ENCODE measurements at regions not wholly inside any gene's neighbourhood (a gene's known extent, or its start where the extent isn't known, plus 50 kb on each side); places are given as distances from the start of the nearest gene placed in this dataset.

DNA sequence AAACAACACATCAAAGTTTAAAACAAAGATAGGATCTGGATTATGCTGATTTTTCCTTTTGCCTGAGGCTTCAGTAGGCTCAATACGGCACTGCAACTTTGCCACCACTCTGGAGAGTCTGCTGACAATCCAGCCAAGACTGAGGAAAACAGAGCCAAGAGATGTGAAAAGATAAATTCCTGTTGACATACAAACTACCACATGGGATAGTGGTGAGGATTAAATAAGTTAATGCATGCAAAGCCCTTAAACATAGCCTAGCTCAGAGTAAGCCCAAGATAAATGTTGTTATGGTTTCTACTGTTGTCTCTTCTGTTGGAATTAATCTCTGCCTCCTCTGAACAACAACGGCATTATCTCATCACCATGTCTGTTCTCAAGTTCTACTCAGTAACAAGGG is 245.9 kb upstream of the LMCD1 start:
- Histone ChIP-seq H3K4me1 (no peaks in the 10 kb centered on the region), H3K27ac (no peak overlapping the region), H3K9me3 (peaks cover 0 to 3% (median 0%) of the 10 kb centered on the region in 4 donors), H3K36me3 (no peaks in the 10 kb centered on the region), H3K4me3 (no peak overlapping the region), H3K27me3 (no peaks in the 10 kb centered on the region)
- ATAC-seq (ENCODE audit: low FRiP score in 2 of 2) (no peak), DNase-seq (no peak)
- WGBS, 2 donors = 72 to 85% methylated on average over 2 of the region's 2 CpGs
- TF ChIP-seq, protein P1, sequence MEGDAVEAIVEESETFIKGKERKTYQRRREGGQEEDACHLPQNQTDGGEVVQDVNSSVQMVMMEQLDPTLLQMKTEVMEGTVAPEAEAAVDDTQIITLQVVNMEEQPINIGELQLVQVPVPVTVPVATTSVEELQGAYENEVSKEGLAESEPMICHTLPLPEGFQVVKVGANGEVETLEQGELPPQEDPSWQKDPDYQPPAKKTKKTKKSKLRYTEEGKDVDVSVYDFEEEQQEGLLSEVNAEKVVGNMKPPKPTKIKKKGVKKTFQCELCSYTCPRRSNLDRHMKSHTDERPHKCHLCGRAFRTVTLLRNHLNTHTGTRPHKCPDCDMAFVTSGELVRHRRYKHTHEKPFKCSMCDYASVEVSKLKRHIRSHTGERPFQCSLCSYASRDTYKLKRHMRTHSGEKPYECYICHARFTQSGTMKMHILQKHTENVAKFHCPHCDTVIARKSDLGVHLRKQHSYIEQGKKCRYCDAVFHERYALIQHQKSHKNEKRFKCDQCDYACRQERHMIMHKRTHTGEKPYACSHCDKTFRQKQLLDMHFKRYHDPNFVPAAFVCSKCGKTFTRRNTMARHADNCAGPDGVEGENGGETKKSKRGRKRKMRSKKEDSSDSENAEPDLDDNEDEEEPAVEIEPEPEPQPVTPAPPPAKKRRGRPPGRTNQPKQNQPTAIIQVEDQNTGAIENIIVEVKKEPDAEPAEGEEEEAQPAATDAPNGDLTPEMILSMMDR (IDR thresholded peaks at IDR 0.05) = no peak
- TF ChIP-seq POLR2AphosphoS5 (IDR thresholded peaks at IDR 0.05) (no peak), EP300 (IDR thresholded peaks at IDR 0.05) (no peak), POLR2A (IDR thresholded peaks at IDR 0.05) (no peak)

DNA sequence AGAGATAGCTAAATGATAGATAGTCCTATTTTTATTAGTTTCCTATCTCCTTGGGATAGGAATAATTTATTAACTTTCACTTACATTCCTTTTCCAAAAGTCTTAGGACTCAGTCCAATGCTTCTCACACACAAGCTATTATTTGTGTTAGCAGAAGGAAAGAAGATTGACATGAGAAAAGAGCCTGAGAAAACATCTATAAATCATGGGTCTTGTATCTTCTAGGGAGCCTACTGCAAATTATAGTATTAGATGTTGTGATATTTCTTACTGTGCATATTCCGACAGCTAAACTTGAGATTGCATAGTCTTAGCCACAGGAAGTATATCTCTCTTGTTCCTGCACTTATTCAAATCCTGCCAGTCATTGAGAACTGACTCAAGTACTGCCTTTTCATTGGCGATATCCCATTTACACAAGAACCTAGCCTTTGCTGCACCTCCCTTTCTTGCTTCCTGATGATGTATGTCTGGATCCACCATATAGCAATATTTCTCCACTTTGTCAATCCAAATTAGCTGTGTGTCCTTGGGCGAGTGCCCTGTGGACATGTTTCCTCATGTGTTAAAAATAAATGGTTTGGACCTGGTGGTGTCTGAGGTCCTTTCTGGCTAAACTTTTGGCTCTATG is 245.1 kb upstream of the LMCD1 start:
- Histone ChIP-seq H3K4me3 (no peak overlapping the region), H3K4me1 (no peaks in the 10 kb centered on the region), H3K36me3 (no peaks in the 10 kb centered on the region), H3K27me3 (no peaks in the 10 kb centered on the region), H3K9me3 (peaks cover 0 to 7% (median 0%) of the 10 kb centered on the region in 4 donors), H3K27ac (no peak overlapping the region)
- ATAC-seq (ENCODE audit: low FRiP score in 2 of 2) (no peak), DNase-seq (no peak)
- TF ChIP-seq EP300 (IDR thresholded peaks at IDR 0.05) = no peak
- no peak for TF ChIP-seq POLR2A (IDR thresholded peaks at IDR 0.05)
- TF ChIP-seq POLR2AphosphoS5 (IDR thresholded peaks at IDR 0.05) = no peak
- TF ChIP-seq, protein P1 (IDR thresholded peaks at IDR 0.05) = no peak
- WGBS, 2 donors = 75 to 82% methylated on average over 3 of the region's 3 CpGs

DNA sequence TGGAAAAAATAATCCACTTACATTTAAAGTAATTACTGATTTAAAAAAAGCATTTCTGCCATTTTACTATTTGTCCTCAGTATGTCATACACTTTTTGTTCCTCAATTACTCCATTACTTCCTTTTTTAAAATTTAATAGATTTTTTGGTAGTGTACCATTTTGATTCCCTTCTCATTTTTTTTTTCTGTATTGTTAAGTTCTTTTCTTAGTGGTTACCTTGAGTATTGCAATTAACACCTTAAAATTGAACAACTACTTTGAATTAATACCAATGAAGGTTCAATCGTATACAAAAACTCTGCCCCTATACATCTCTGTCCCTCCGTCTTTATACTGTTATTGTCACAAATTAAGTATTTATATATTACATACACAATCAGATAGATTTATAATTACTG is 240.6 kb upstream of the LMCD1 start:
- Histone ChIP-seq H3K4me1 (no peaks in the 10 kb centered on the region), H3K27ac (no peak overlapping the region), H3K4me3 (no peak overlapping the region), H3K36me3 (no peaks in the 10 kb centered on the region), H3K27me3 (no peaks in the 10 kb centered on the region), H3K9me3 (peaks cover 0 to 7% (median 0%) of the 10 kb centered on the region in 4 donors)
- TF ChIP-seq POLR2AphosphoS5 (IDR thresholded peaks at IDR 0.05) (no peak), EP300 (IDR thresholded peaks at IDR 0.05) (no peak), POLR2A (IDR thresholded peaks at IDR 0.05) (no peak)
- TF ChIP-seq, protein P1 (IDR thresholded peaks at IDR 0.05) = no peak
- WGBS, 2 donors = 77 to 90% methylated on average over 2 of the region's 2 CpGs
- ATAC-seq (ENCODE audit: low FRiP score in 2 of 2) (no peak), DNase-seq (no peak)

DNA sequence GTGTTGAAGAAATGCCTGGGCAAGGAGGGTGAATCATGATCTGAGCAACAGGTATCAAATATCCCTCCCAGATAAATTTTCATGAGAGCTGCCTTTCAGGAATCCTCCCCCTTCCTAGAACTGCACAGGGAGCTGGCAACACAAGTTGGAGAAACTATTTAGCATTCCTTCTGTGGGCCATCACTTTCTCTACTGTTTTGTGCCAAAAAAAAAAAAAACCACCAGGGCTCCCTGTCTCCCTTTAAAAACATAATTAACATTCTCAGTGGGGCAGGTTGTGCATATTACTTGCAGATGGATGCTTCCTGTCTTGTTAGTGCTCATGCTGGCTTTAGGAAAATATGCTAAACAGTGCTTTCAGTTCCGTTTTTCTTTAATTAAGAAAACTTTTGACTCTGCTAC is 234.9 kb upstream of the LMCD1 start:
- no peaks in the 10 kb centered on the region for H3K36me3 ChIP-seq
- H3K4me1 ChIP-seq = no peaks in the 10 kb centered on the region
- 55 to 59% methylated on average over 1 of the region's 1 CpG for WGBS, 2 donors
- no peaks in the 10 kb centered on the region for H3K9me3 ChIP-seq
- no peaks in the 10 kb centered on the region for H3K27me3 ChIP-seq
- DNase-seq (no peak), ATAC-seq (ENCODE audit: low FRiP score in 2 of 2) (no peak)
- no peak overlapping the region for H3K27ac ChIP-seq
- TF ChIP-seq POLR2A (IDR thresholded peaks at IDR 0.05) (no peak), EP300 (IDR thresholded peaks at IDR 0.05) (no peak), POLR2AphosphoS5 (IDR thresholded peaks at IDR 0.05) (no peak)
- TF ChIP-seq, protein P1 (IDR thresholded peaks at IDR 0.05) = no peak
- H3K4me3 ChIP-seq = no peak overlapping the region

DNA sequence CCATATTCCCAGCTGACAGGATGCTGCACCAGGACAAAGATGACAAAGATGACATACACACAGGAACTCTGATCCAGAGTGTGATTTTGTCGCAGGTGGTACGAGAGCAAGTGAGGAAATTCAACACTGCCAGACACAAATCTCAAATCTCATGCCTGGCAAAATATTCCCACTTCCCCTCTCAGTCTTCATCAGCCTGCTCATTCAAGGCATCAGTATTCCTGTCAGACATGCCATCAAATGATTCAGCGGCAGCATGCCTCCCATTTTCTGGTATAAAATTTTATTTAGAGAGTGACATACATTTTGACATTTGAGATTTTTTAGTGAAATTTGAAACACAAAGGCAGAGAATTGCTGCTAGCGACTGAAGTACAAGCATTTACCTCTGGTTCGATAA is 228.1 kb upstream of the LMCD1 start:
- no peaks in the 10 kb centered on the region for H3K4me1 ChIP-seq
- H3K9me3 ChIP-seq = no peaks in the 10 kb centered on the region
- H3K4me3 ChIP-seq = no peak overlapping the region
- no peaks in the 10 kb centered on the region for H3K27me3 ChIP-seq
- TF ChIP-seq EP300 (IDR thresholded peaks at IDR 0.05) (no peak), POLR2AphosphoS5 (IDR thresholded peaks at IDR 0.05) (no peak)
- ATAC-seq (ENCODE audit: low FRiP score in 2 of 2) (no peak), DNase-seq (no peak)
- no peak overlapping the region for H3K27ac ChIP-seq
- H3K36me3 ChIP-seq = no peaks in the 10 kb centered on the region
- WGBS, 2 donors = 90 to 91% methylated on average over 5 of the region's 5 CpGs

Data from upper lobe of left lung (tissue), 6 donors.